GM12873 (cell line): ENCODE measurements at regions not wholly inside any gene's neighbourhood (a gene's known extent, or its start where the extent isn't known, plus 50 kb on each side); places are given as distances from the start of the nearest gene placed in this dataset.

Source experiments
- TF ChIP-seq, protein P1 (sequence below): IDR thresholded peaks from 2 replicates; pipeline ENCODE4 v1.5.1; 2012; ENCODE audit warnings: low read depth, mild to moderate bottlenecking, moderate library complexity, low read length, control low read depth; ENCODE audit not compliant: insufficient read depth; ENCODE audit errors: missing control alignments

- TF ChIP-seq, protein P1, sequence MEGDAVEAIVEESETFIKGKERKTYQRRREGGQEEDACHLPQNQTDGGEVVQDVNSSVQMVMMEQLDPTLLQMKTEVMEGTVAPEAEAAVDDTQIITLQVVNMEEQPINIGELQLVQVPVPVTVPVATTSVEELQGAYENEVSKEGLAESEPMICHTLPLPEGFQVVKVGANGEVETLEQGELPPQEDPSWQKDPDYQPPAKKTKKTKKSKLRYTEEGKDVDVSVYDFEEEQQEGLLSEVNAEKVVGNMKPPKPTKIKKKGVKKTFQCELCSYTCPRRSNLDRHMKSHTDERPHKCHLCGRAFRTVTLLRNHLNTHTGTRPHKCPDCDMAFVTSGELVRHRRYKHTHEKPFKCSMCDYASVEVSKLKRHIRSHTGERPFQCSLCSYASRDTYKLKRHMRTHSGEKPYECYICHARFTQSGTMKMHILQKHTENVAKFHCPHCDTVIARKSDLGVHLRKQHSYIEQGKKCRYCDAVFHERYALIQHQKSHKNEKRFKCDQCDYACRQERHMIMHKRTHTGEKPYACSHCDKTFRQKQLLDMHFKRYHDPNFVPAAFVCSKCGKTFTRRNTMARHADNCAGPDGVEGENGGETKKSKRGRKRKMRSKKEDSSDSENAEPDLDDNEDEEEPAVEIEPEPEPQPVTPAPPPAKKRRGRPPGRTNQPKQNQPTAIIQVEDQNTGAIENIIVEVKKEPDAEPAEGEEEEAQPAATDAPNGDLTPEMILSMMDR = no peak
Observed at GRCh38 chr7:155203882-155204691, 93.6 kb upstream of the INSIG1 start.

GRCh38 chr7:155204744-155205367, 92.8 kb upstream of the INSIG1 start:
- TF ChIP-seq, protein P1 = no peak

DNA sequence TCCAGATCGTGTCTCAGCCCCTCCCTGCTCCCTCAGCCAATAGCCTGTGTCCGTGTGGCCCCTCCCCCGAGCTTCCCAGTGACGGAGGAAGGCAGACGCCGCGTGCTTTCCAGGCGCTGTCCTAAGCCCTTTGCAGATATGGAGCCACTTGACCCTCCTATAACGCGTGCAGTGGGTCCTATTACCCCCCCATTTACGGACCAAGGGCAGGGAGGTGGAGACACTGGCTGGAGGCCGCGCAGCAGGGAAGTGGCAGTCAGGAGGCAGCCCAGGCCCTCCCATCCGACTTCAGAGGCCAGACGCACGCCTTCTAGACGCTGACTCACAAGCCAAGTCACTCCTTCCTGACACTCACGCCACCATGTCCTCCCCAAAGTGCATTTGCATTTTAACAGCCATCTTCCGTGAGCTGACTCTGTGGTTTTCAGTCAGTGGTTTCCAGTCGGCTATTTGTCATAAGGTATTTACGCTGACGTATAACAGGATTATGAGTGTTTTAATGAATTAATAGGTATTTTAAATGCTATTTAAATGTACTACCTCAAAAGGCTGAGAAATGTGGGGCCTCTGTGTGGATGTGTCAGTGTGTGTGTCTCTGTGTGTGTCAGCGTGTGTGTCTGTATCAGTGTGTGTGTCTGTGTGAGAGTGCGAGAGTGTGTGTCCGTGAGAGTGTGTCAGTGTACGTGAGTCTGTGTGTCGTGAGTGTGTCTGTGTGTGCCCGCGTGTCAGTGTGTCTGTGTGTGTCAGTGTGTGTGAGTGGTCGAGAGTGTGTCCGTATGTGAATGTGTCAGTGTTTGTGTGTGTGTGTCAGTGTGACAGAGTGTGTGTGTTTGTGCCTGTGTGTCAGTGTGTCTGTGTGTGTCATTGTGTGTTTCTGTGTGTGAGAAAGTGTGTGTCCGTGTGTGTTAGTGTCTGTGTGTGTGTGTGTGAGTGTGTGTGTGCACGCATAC, 92.0 kb upstream of the INSIG1 start:
- TF ChIP-seq, protein P1 = no peak

GRCh38 chr7:155206318-155207020, 91.2 kb upstream of the INSIG1 start:
- TF ChIP-seq, protein P1 = no peak

GRCh38 chr7:155207326-155208002, 90.2 kb upstream of the INSIG1 start:
- TF ChIP-seq, protein P1 = no peak

DNA sequence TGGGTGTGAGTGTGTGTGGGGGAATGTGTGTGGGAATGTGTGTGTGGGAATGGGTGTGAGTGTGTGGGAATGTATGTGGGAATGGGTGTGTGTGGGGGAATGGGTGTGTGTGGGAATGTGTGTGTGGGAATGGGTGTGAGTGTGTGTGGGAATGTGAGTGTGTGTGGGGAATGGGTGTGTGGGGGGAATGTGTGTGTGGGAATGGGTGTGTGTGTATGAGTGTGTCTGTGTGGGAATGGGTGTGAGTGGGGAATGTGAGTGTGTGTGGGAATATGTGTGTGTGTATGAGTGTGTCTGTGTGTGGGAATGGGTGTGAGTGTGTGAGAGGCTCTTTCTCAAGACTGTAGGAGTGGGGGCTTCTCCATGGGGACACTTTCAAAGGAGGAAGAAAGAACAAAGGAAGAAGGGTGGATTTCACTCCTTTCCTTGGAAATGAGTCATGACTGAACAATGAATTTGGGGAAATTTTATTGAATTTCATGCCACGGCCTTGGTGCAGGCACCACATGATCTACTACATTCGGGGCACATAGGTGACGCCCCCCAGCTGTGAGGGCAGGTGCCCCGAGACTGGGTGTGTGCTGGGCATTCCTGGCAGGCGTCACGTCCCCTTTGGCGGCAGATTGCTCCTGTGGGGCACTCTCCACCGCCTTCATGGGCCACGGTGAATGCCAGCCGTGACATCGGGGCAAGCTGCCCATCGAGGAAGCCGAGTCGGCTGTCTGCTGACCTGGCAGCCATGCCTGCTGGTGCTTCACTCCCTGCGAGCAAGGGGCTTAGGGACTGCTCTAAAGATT, 88.8 kb upstream of the INSIG1 start:
- TF ChIP-seq, protein P1 = no peak
